Endothelial cell of umbilical vein (primary cell): ENCODE measurements at regions not wholly inside any gene's neighbourhood (a gene's known extent, or its start where the extent isn't known, plus 50 kb on each side); places are given as distances from the start of the nearest gene placed in this dataset.

Experiments
- BruUV-seq: library from RNA; stranded (reverse); fragments of 400-500 nt; replicated peaks from 2 replicates; lab custom pipeline; 2021; lab: Mats Ljungman, UMichigan
- CTCF ChIA-PET: fragments of 300-600, 350-600 bp; sonication (Branson Sonifier 250); formaldehyde crosslinking; loops from one replicate; lab custom pipeline; 2021; ENCODE audit warnings: antibody characterized with exemption, inconsistent platforms; lab: Charles Lee
- POLR2A ChIA-PET: fragments of 300-600, 350-600 bp; sonication (Branson Sonifier 250); formaldehyde crosslinking; loops from one replicate; lab custom pipeline; 2021; ENCODE audit warnings: antibody characterized with exemption, inconsistent platforms; lab: Charles Lee
- DNase-seq: peaks from one replicate; pipeline ENCODE4 v3.0.0-alpha.2; 2011; ENCODE audit warnings: low read depth, low spot score
- FAIRE-seq: peaks from 2 replicates; lab custom pipeline; 2011; peaks lifted over from hg19 to GRCh38; lab: Jason Lieb, UNC
- H2AFZ ChIP-seq: 2 replicates; pipeline ENCODE4 v1.6.0; 2012; ENCODE audit warnings: low read depth, low read length, control low read depth, inconsistent platforms
- H3K27ac ChIP-seq: 2 replicates; pipeline ENCODE4 v1.5.1; 2011; ENCODE audit warnings: low read depth, mild to moderate bottlenecking, control low read depth, low read length, moderate library complexity; ENCODE audit not compliant: insufficient read depth
- H3K27me3 ChIP-seq, 2 experiments: 2 replicates each; pipeline versions ENCODE4 v1.6.0 to v1.6.1; 2011; ENCODE audit warnings: low read length in 2 of 2, mixed read lengths in 1 of 2; ENCODE audit not compliant: control insufficient read depth in 2 of 2, insufficient read depth in 2 of 2
- H3K36me3 ChIP-seq, 2 experiments: 2 replicates in 1 of 2; 3 replicates in 1 of 2; pipeline ENCODE4 v1.5.1; 2011; ENCODE audit warnings: low read length in 2 of 2, mild to moderate bottlenecking in 1 of 2, moderate library complexity in 1 of 2; ENCODE audit not compliant: control insufficient read depth in 2 of 2, insufficient read depth in 2 of 2; ENCODE audit errors: extremely low read depth in 1 of 2
- H3K4me1 ChIP-seq: 3 replicates; pipeline ENCODE4 v1.5.1; 2011; ENCODE audit warnings: mild to moderate bottlenecking, low read length; ENCODE audit not compliant: control insufficient read depth, insufficient read depth; ENCODE audit errors: extremely low read depth
- H3K4me2 ChIP-seq: 2 replicates; pipeline ENCODE4 v1.6.1; 2011; ENCODE audit warnings: low read length, control low read depth, mixed read lengths; ENCODE audit not compliant: insufficient read depth
- H3K4me3 ChIP-seq, 3 experiments: fragments of 200-600 bp in 1 of 3; sonication (generic), shearing (Covaris generic) in 1 of 3; replicated peaks in 1 of 3; 2 replicates each; pipeline ENCODE4 v1.5.1; 2011 to 2016; ENCODE audit warnings: control low read depth in 3 of 3, low read length in 3 of 3, mild to moderate bottlenecking in 2 of 3, inconsistent platforms in 1 of 3, low read depth in 1 of 3, moderate library complexity in 1 of 3; ENCODE audit not compliant: insufficient read depth in 1 of 3
- H3K79me2 ChIP-seq: 2 replicates; pipeline ENCODE4 v1.6.0; 2012; ENCODE audit warnings: low read length, inconsistent platforms; ENCODE audit not compliant: control insufficient read depth, insufficient read depth
- H3K9ac ChIP-seq: replicated peaks from 2 replicates; pipeline ENCODE3; 2011; ENCODE audit warnings: low read length, control low read depth; ENCODE audit not compliant: insufficient read depth; ENCODE audit errors: extremely low read depth
- H3K9me1 ChIP-seq: replicated peaks from 3 replicates; pipeline ENCODE4 v1.6.0; 2011; ENCODE audit warnings: mild to moderate bottlenecking, low read length; ENCODE audit not compliant: control insufficient read depth, insufficient read depth; ENCODE audit errors: extremely low read depth
- H3K9me3 ChIP-seq: replicated peaks from 2 replicates; pipeline ENCODE4 v1.5.1; 2012; ENCODE audit warnings: low read length, inconsistent platforms; ENCODE audit not compliant: control insufficient read depth, insufficient read depth
- H4K20me1 ChIP-seq: replicated peaks from 2 replicates; pipeline ENCODE3; 2011; ENCODE audit warnings: mild to moderate bottlenecking, low read length; ENCODE audit not compliant: control insufficient read depth, insufficient read depth; ENCODE audit errors: extremely low read depth
- CTCF ChIP-seq, 2 donors: IDR thresholded peaks; 1 replicate in 1 of 2; 2 replicates in 1 of 2; pipeline ENCODE4 v1.5.1; 2011; ENCODE audit warnings: low read length in 2 of 2, mild to moderate bottlenecking in 2 of 2, moderate library complexity in 2 of 2, control low read depth in 1 of 2, inconsistent platforms in 1 of 2, low read depth in 1 of 2; ENCODE audit not compliant: insufficient read depth in 1 of 2; ENCODE audit errors: extremely low read depth in 1 of 2
- EZH2 ChIP-seq: IDR thresholded peaks from 2 replicates; pipeline ENCODE4 v1.6.1; 2012; ENCODE audit warnings: borderline replicate concordance, low read depth, mild to moderate bottlenecking, moderate library complexity, low read length, inconsistent platforms; ENCODE audit not compliant: severe bottlenecking
- FOS ChIP-seq: IDR thresholded peaks from 2 replicates; pipeline ENCODE4 v1.6.1; 2011; ENCODE audit warnings: mild to moderate bottlenecking, low read length, moderate library complexity, borderline replicate concordance; ENCODE audit not compliant: insufficient read depth
- GATA2 ChIP-seq: IDR thresholded peaks from 2 replicates; pipeline ENCODE4 v1.7.0; 2011; ENCODE audit warnings: low read depth, mild to moderate bottlenecking, moderate library complexity, mixed read lengths, low read length; ENCODE audit not compliant: insufficient read length, insufficient read depth
- JUN ChIP-seq: IDR thresholded peaks from 2 replicates; pipeline ENCODE4 v1.6.1; 2011; ENCODE audit warnings: borderline replicate concordance, low read depth; ENCODE audit not compliant: insufficient read length, insufficient read depth
- MAX ChIP-seq: IDR thresholded peaks from 2 replicates; pipeline ENCODE4 v1.6.1; 2011; ENCODE audit not compliant: insufficient read depth, insufficient read length
- MYC ChIP-seq: IDR thresholded peaks from one replicate; pipeline ENCODE4 v1.6.1; 2011; ENCODE audit warnings: mild to moderate bottlenecking, low read depth, low read length
- POLR2A ChIP-seq: IDR thresholded peaks from 2 replicates; pipeline ENCODE4 v1.6.1; 2012; ENCODE audit warnings: low read depth, mild to moderate bottlenecking, control low read depth, low read length
- POLR2AphosphoS5 ChIP-seq: IDR thresholded peaks from 2 replicates; pipeline ENCODE4 v1.6.1; 2012; ENCODE audit warnings: low read depth, mild to moderate bottlenecking, control low read depth, low read length, moderate library complexity; ENCODE audit not compliant: insufficient read depth
- dilution Hi-C: fragments of 300-500 bp; cut with MboI; formaldehyde crosslinking; loops from one replicate; pipeline ENCODE4 v1.15.0; 2019; ENCODE audit warnings: low sequenced_read_pairs; ENCODE audit not compliant: extremely low pct_ligation_motif_present
- intact Hi-C: fragments of 100-400 bp; cut with micrococcal nuclease; formaldehyde crosslinking; loops from one replicate; pipeline ENCODE4 v1.10.0; 2022

GRCh38 chr3:44117736-44118135, 124.0 kb upstream of the TOPAZ1 start:
- H3K36me3 ChIP-seq: no peaks in the 10 kb centered on the region
- H3K9ac ChIP-seq: no peak overlapping the region
- H3K9me1 ChIP-seq: no peaks in the 10 kb centered on the region
- TF ChIP-seq POLR2AphosphoS5 (no peak), POLR2A (no peak), GATA2 (no peak), CTCF (IDR thresholded peaks at IDR 0.05; ENCODE audit: extremely low read depth in 1 of 2, insufficient read depth in 1 of 2, low read depth in 1 of 2, low read length in 2 of 2) (no peak), MAX (no peak), JUN (no peak), FOS (no peak), MYC (no peak), EZH2 (no peak)
- DNase-seq (no peak), FAIRE-seq (no peak)
- CTCF ChIA-PET: no interaction called here
- peaks cover 0 to 4% of the 10 kb centered on the region in 2 experiments for H3K27me3 ChIP-seq
- no peaks in the 10 kb centered on the region for H3K79me2 ChIP-seq
- H3K9me3 ChIP-seq: no peaks in the 10 kb centered on the region
- no peak overlapping the region for H3K27ac ChIP-seq
- BruUV-seq: no TSS peak
- no peaks in the 10 kb centered on the region for H3K4me1 ChIP-seq
- POLR2A ChIA-PET: no interaction called here
- H3K4me2 ChIP-seq: no peak overlapping the region
- no peaks in the 10 kb centered on the region for H4K20me1 ChIP-seq
- no peak overlapping the region for H3K4me3 ChIP-seq
- intact Hi-C loops (no loop called here), dilution Hi-C loops (no loop called here)
- H2AFZ ChIP-seq: no peak overlapping the region
